RWPE1 (cell line): ENCODE measurements at regions not wholly inside any gene's neighbourhood (a gene's known extent, or its start where the extent isn't known, plus 50 kb on each side); places are given as distances from the start of the nearest gene placed in this dataset.

Source experiments
- CTCF ChIA-PET: fragments of 350-600 bp; sonication (Branson Sonifier 250); formaldehyde crosslinking; extraction: SDS; loops from one replicate; lab custom pipeline; 2021; lab: Yijun Ruan, JAX
- POLR2A ChIA-PET: fragments of 400-600 bp; formaldehyde crosslinking; extraction: SDS; loops from one replicate; lab custom pipeline; 2020; ENCODE audit warnings: antibody characterized with exemption; ENCODE audit not compliant: low non-redundant PET; lab: Yijun Ruan, JAX
- DNase-seq: peaks from one replicate; pipeline ENCODE4 v3.0.0; 2012; ENCODE audit warnings: low spot score
- H3K27ac ChIP-seq: fragments of 450-650 bp; 2 replicates; pipeline ENCODE4 v1.5.1; 2017
- CTCF ChIP-seq: fragments of 450-650 bp; conservative IDR thresholded peaks from 2 replicates; pipeline ENCODE4 v1.5.1; 2017; ENCODE audit warnings: low read depth, mild to moderate bottlenecking

GRCh38 chr16:85162478-85163277 is 50.4 kb upstream of the CIBAR2 start:
- no peak for TF ChIP-seq CTCF
- POLR2A ChIA-PET: interaction anchor here (0.7 kb wide), 1 partner anchor 37 kb away, joined by 3 read pairs; no protein-coding TSS in a partner anchor
- no peak for DNase-seq
- H3K27ac ChIP-seq: no peak overlapping the region
- CTCF ChIA-PET: interaction anchor here (0.6 to 1.9 kb wide), 2 partner anchors 48 to 452 kb away, joined by 3 to 11 read pairs; no protein-coding TSS in a partner anchor

GRCh38 chr16:85163278-85164112 is 51.2 kb upstream of the CIBAR2 start:
- H3K27ac ChIP-seq: no peak overlapping the region
- CTCF ChIA-PET: interaction anchor here (0.6 to 1.9 kb wide), 3 partner anchors 9 to 451 kb away, joined by 3 to 11 read pairs (median 3); no protein-coding TSS in a partner anchor
- no peak for DNase-seq
- POLR2A ChIA-PET: no interaction called here
- no peak for TF ChIP-seq CTCF

GRCh38 chr16:85164431-85164830 is 52.2 kb upstream of the CIBAR2 start:
- ChIA-PET POLR2A (no interaction called here), CTCF (interaction anchor here (1.2 kb wide), 1 partner anchor 8 kb away, joined by 3 read pairs; no protein-coding TSS in a partner anchor)
- no peak overlapping the region for H3K27ac ChIP-seq
- DNase-seq: no peak
- no peak for TF ChIP-seq CTCF

GRCh38 chr16:85164838-85165516 is 52.7 kb upstream of the CIBAR2 start:
- TF ChIP-seq CTCF: no peak
- no peak for DNase-seq
- no peak overlapping the region; the same call in 1 of the 2 replicates for H3K27ac ChIP-seq
- POLR2A ChIA-PET: no interaction called here
- CTCF ChIA-PET: interaction anchor here (0.6 to 1.2 kb wide), 2 partner anchors 8 to 85 kb away, joined by 3 to 8 read pairs; no protein-coding TSS in a partner anchor

GRCh38 chr16:85165781-85166180 is 53.5 kb upstream of the CIBAR2 start:
- ChIA-PET CTCF (no interaction called here), POLR2A (no interaction called here)
- no peak overlapping the region for H3K27ac ChIP-seq
- DNase-seq: no peak
- no peak for TF ChIP-seq CTCF

GRCh38 chr16:85166281-85166680 is 54.0 kb upstream of the CIBAR2 start:
- ChIA-PET POLR2A (no interaction called here), CTCF (interaction anchor here (2.1 kb wide), 1 partner anchor 52 kb away, joined by 6 read pairs; no protein-coding TSS in a partner anchor)
- no peak for TF ChIP-seq CTCF
- DNase-seq: no peak
- H3K27ac ChIP-seq: no peak overlapping the region; the same call in 1 of the 2 replicates
